ENCODE measurements at regions not wholly inside any gene's neighbourhood (a gene's known extent, or its start where the extent isn't known, plus 50 kb on each side); places are given as distances from the start of the nearest gene placed in this dataset.
A peak's percentile ranks its signal among the peaks of the same experiment; 100 is the strongest.

DNA sequence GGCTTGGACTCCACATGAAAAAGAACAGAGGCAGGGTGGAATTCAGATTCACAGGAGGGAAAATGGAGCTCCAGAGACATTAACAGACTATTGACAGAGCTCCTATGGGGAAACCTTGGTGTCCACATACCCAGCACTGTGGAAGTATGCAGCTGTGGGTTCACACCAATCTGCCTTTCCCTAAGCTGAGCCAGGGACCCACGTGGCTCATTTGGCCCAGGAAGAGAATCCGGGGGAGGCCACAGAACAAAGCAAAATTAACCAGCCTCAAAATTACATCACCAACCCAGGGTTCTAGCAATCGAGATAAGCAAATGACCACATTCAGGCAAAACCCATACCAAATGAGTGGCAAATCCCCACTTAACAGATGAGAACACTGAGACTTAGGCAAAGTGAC, 105.8 kb upstream of the TWIST2 start:
- no peaks in the 10 kb centered on the region for H3K36me3 ChIP-seq (ENCODE audit: control insufficient read depth, insufficient read depth, low read length)
- no peak overlapping the region for H3K9ac ChIP-seq (ENCODE audit: insufficient read depth, low read length)
- H3K27me3 ChIP-seq (ENCODE audit: control insufficient read depth, insufficient read depth, low read length) = no peaks in the 10 kb centered on the region
- H3K4me3 ChIP-seq (replicated peaks in 1 of 4; ENCODE audit: control extremely low read depth in 1 of 4, insufficient read depth in 1 of 4, low read depth in 3 of 4, low read length in 4 of 4) = no peak overlapping the region
- H2AFZ ChIP-seq (ENCODE audit: low read length) = no peak overlapping the region
- no peak for TF ChIP-seq EZH2 (IDR thresholded peaks at IDR 0.05; ENCODE audit: low read length, missing control alignments)
- TF ChIP-seq, protein P1, sequence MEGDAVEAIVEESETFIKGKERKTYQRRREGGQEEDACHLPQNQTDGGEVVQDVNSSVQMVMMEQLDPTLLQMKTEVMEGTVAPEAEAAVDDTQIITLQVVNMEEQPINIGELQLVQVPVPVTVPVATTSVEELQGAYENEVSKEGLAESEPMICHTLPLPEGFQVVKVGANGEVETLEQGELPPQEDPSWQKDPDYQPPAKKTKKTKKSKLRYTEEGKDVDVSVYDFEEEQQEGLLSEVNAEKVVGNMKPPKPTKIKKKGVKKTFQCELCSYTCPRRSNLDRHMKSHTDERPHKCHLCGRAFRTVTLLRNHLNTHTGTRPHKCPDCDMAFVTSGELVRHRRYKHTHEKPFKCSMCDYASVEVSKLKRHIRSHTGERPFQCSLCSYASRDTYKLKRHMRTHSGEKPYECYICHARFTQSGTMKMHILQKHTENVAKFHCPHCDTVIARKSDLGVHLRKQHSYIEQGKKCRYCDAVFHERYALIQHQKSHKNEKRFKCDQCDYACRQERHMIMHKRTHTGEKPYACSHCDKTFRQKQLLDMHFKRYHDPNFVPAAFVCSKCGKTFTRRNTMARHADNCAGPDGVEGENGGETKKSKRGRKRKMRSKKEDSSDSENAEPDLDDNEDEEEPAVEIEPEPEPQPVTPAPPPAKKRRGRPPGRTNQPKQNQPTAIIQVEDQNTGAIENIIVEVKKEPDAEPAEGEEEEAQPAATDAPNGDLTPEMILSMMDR (conservative IDR thresholded peaks at IDR 0.05 in 1 of 2, IDR thresholded peaks at IDR 0.05 in 1 of 2; ENCODE audit: low read depth in 1 of 2, low read length in 2 of 2) = no peak
- H3K27ac ChIP-seq (ENCODE audit: insufficient read depth, low read length) = no peak overlapping the region
- peak in 1 of 2 donors; percentile 49 for DNase-seq (ENCODE audit: low read depth in 2 of 2)
- no peaks in the 10 kb centered on the region for H3K4me1 ChIP-seq (ENCODE audit: control insufficient read depth, extremely low read depth, insufficient read depth, low read length)
- no peaks in the 10 kb centered on the region for H3K9me3 ChIP-seq (ENCODE audit: control insufficient read depth, insufficient read depth, low read depth, low read length)
- H3K4me2 ChIP-seq (ENCODE audit: extremely low read depth, insufficient read depth, low read length) = no peak overlapping the region
- H4K20me1 ChIP-seq (ENCODE audit: control insufficient read depth, extremely low read depth, insufficient read depth, low read length) = no peaks in the 10 kb centered on the region
- H3K79me2 ChIP-seq (ENCODE audit: control insufficient read depth, insufficient read depth, low read length) = no peaks in the 10 kb centered on the region

DNA sequence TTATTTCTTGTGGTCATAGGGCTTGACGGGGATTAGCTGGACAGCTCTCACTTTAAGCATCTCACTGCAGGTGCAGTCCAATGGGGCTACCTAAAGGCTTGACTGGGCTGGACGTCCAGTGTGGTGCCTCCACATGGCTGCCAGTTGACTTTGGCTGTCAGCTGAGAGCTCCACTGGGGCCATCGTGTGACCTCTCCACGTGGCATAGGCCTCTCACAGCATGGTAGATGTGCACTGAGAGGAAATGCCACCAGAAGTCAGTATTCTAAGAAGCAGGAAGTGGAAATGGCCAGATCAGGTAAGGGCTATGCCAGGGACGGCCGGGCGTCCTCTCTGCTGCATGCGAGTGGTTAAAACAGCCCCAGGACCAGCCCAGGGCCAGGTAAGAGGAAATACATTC, 105.2 kb upstream of the TWIST2 start:
- Histone ChIP-seq H3K79me2 (ENCODE audit: control insufficient read depth, insufficient read depth, low read length) (no peaks in the 10 kb centered on the region), H3K27me3 (ENCODE audit: control insufficient read depth, insufficient read depth, low read length) (no peaks in the 10 kb centered on the region), H3K9me3 (ENCODE audit: control insufficient read depth, insufficient read depth, low read depth, low read length) (no peaks in the 10 kb centered on the region), H3K9ac (ENCODE audit: insufficient read depth, low read length) (no peak overlapping the region), H3K4me1 (ENCODE audit: control insufficient read depth, extremely low read depth, insufficient read depth, low read length) (no peaks in the 10 kb centered on the region), H3K27ac (ENCODE audit: insufficient read depth, low read length) (no peak overlapping the region), H3K36me3 (ENCODE audit: control insufficient read depth, insufficient read depth, low read length) (no peaks in the 10 kb centered on the region), H3K4me2 (ENCODE audit: extremely low read depth, insufficient read depth, low read length) (no peak overlapping the region), H3K4me3 (replicated peaks in 1 of 4; ENCODE audit: control extremely low read depth in 1 of 4, insufficient read depth in 1 of 4, low read depth in 3 of 4, low read length in 4 of 4) (no peak overlapping the region), H4K20me1 (ENCODE audit: control insufficient read depth, extremely low read depth, insufficient read depth, low read length) (no peaks in the 10 kb centered on the region), H2AFZ (ENCODE audit: low read length) (no peak overlapping the region)
- no peak for TF ChIP-seq EZH2 (IDR thresholded peaks at IDR 0.05; ENCODE audit: low read length, missing control alignments)
- TF ChIP-seq, protein P1 (conservative IDR thresholded peaks at IDR 0.05 in 1 of 2, IDR thresholded peaks at IDR 0.05 in 1 of 2; ENCODE audit: low read depth in 1 of 2, low read length in 2 of 2) = no peak
- DNase-seq (ENCODE audit: low read depth in 2 of 2) = no peak

DNA sequence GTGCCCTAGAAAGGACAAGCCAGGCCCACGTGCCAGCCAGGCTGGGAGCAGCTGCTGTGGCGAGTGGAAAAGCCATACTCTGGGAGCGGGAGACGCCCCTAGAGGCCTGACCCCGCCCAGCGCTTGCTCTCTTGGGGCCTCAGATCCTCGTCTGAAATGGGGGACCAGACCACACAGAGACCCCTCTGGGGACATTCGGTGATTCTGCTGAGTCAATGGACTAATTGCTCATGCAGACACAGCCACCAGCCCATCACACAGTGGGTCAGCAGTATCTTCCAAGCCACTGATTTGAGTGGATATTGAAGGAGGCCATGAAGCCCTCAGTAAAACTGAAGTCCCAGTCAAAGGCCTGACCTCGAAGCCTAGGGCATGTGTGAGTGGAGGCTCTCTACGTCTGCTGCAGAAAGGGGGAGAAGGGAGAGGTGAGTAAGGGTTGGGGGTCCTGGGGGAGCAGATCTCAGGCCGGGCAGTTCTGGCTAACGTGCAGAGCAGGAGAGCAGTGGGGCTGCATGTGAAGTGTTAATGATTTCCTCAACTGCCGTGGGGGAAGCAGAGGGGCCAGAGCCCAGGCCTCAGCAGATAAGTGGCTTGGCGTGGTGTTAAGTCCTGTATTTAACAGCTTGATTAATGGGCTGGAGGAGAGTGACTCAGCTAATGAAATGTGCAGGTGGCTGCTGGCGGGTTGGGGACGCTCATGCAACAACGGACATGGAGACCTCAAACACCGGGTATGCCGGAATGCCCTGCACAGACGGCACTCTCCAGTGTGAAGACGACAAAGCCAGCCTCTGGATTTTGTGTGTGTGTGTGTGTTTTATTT, 104.4 kb upstream of the TWIST2 start:
- DNase-seq (ENCODE audit: low read depth in 2 of 2) = peak in 1 of 2 donors; percentile 65
- H2AFZ ChIP-seq (ENCODE audit: low read length) = no peak overlapping the region

More for the DNA sequence above, 104.4 kb upstream of the TWIST2 start:
- Histone ChIP-seq H3K9ac (ENCODE audit: insufficient read depth, low read length) (no peak overlapping the region), H3K4me3 (replicated peaks in 1 of 4; ENCODE audit: control extremely low read depth in 1 of 4, insufficient read depth in 1 of 4, low read depth in 3 of 4, low read length in 4 of 4) (no peak overlapping the region), H3K4me2 (ENCODE audit: extremely low read depth, insufficient read depth, low read length) (no peak overlapping the region), H3K4me1 (ENCODE audit: control insufficient read depth, extremely low read depth, insufficient read depth, low read length) (no peaks in the 10 kb centered on the region), H3K27me3 (ENCODE audit: control insufficient read depth, insufficient read depth, low read length) (no peaks in the 10 kb centered on the region), H3K79me2 (ENCODE audit: control insufficient read depth, insufficient read depth, low read length) (no peaks in the 10 kb centered on the region), H3K36me3 (ENCODE audit: control insufficient read depth, insufficient read depth, low read length) (no peaks in the 10 kb centered on the region), H3K27ac (ENCODE audit: insufficient read depth, low read length) (no peak overlapping the region), H3K9me3 (ENCODE audit: control insufficient read depth, insufficient read depth, low read depth, low read length) (no peaks in the 10 kb centered on the region), H4K20me1 (ENCODE audit: control insufficient read depth, extremely low read depth, insufficient read depth, low read length) (no peaks in the 10 kb centered on the region)
- TF ChIP-seq, protein P1 (conservative IDR thresholded peaks at IDR 0.05 in 1 of 2, IDR thresholded peaks at IDR 0.05 in 1 of 2; ENCODE audit: low read depth in 1 of 2, low read length in 2 of 2) = no peak
- TF ChIP-seq EZH2 (IDR thresholded peaks at IDR 0.05; ENCODE audit: low read length, missing control alignments) = no peak

Measured in fibroblast of lung (primary cell).